ENCODE measurements at regions not wholly inside any gene's neighbourhood (a gene's known extent, or its start where the extent isn't known, plus 50 kb on each side); places are given as distances from the start of the nearest gene placed in this dataset.

GRCh38 chr3:64993781-64994180 lies 306.0 kb upstream of the ADAMTS9 start:
- TF ChIP-seq CTCF (IDR thresholded peaks at IDR 0.05) (no peak), ZFX (IDR thresholded peaks at IDR 0.05; ENCODE audit: borderline replicate concordance) (no peak)
